C1 segment of cervical spinal cord (tissue), 14 donors: ENCODE measurements at regions not wholly inside any gene's neighbourhood (a gene's known extent, or its start where the extent isn't known, plus 50 kb on each side); places are given as distances from the start of the nearest gene placed in this dataset.
"Not testable (repeated sequence)": the region's sequence is repeated elsewhere in the genome, so short reads cannot be mapped to it uniquely, and the experiment has no call there.

Source experiments
- DNase-seq, 14 donors: peaks; one replicate each; lab custom pipeline; 2025; lab: John Stamatoyannopoulos, UW

DNA sequence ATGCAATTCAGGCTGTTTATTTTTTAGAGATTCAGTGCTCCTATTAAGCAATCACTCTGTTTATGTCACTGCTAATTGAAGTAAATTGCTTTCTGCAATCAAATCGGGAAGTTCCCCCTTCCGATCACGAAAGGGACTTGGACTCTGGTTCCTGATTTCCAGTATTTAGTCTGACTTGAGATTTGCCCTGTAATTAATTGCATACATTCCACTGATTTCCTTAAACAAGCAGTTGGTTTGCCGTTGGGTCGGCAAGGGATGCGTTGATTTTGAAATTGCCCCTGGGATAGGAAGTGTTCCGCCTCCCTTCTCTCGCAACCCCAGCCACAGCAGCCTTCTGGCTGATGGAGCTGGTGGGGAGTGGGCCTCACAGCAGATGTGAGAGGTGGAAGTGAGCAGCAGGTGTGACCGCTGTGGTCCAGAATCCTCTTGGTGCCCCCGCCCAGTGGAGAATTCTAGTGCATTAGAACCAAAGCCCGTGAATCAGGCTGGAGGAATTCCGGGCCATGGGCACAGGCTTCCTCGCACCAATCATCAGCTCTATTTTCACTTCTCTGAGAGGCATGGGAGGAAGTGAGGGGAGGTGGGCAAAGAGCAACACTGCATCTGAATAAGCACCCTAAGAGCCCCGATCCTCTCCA lies 102.5 kb downstream of the SPRY4 start:
- DNase-seq = no peak

DNA sequence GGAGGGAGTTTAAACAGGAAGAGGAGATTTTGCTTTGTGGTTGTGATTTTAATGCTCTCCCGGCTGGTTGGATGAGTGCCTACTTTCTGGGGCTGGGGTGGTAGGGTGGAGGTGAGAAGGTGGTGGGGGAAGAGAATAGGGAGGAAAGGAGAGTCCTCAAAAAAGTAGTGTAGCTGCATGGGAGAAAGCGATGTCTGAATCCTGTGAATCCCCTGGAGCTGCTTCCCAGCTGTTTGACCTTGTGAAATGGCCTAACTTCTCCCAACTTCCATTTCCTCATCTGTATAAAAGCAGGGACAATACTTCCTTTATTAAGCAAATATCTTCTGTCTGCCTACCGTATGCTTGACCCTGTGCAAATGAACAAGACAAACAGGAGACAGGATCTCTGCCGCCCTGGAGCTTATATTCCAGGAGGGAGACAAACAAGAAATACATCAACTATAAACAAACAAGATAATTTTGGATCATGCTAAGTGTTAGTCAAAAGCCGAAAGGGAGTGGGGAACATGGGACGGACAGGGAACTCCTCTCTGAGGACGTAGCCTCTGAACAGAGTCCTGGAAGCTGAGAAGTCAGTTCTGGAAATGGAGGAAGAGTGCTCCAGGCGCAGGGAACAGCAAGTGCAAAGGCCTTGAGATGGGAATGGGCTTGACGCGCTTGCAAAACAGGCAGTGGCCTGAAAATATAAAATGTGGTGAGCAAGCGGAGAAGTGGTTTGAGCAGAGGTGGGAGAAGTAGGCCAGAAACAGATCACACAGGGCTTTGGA lies 103.5 kb downstream of the SPRY4 start:
- DNase-seq = no peak

DNA sequence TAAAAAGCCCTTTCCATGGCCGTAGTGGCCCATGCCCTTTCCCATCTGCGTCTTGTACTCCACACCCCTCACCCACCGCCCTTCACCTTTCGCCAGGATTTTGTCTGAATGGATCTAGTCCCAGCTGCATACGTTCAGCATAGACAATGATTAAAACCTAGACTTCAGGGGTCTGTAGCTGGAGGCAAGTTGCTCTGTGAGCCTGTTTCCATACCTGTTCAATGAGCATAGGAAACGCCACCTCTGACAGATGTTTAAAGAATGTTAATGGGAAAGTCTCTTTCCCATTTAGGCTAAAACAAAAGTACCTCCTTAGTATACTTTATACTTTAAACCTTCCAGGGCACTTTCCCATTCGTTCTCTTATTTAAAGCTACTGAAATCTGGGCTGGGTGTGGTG lies 105.7 kb downstream of the SPRY4 start:
- no peak for DNase-seq

DNA sequence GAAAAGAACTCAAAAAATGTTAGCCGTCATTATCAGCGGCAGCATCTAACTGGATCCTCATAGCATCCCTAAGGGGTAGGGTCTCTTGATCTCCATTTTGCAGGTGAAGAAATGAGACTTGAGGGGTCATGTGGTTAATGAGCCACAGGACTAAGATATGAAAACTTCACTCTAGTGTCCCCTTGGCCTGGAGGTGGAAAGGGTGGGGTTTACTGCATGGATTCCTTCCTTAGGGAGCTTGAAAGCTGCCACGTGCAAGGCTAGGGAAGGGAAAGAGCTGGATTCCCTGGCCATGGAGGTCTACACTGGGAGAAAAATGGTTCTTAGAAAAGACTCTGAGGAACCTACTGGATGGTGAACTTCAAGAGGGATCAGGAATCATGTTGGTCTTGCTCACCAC lies 107.9 kb downstream of the SPRY4 start:
- no peak for DNase-seq

DNA sequence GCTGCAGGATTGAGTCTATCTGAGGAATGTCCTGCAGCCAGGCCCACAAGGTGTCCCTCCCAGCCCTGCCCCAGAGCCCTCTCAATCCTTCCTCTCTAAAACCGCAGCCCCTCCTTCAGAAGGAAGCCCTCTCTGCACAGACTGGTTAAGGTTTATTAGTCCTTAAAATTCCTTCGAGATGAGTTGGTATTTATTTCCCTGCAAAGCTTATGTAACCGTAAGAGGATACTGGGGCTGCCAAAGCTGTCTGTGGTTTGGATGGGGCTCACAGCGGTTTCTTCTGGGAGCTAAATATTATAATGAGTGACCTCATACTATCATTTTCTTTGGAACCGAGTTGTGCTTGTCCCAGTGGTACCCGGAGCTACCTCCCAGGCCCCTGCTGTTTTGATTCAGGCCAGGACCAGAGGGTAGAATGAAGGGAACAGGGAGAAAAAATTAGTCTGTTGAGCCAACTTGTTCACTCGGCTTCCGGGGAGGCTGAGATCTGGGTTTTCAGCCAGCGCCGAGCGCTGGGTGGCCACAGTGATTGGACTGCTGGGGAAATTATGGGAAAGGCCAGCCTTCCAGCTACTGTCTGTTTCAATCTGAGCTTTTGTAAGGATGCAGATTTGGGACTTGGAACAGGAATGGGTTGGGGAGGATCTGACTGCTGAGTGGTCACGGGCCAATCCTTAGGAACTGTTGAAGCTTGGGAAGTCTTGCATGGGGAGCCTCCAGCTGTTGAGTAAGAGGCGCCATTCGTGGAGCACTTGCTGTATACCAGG lies 107.5 kb downstream of the NDFIP1 start:
- peak in 2 of 14 donors; percentile 3 to 25 for DNase-seq

DNA sequence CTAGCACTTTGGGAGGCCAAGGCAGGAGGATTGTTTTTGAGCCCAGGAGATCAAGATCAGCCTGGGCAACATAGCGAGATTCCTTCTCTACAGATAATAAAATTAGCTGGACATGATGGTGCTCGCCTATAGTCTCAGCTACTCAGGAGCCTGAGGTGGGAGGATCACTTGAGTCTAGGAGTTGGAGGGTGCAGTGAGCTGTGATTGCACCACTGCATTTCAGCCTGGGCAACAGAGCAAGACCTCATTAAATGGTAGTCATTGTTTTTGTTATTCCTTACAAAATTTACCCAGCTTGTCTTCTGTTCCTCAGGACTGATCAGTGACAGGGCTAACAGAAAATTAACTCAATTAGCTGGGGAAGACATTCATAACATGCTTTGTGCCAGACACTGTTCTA lies 104.5 kb downstream of the NDFIP1 start:
- DNase-seq = no peak

DNA sequence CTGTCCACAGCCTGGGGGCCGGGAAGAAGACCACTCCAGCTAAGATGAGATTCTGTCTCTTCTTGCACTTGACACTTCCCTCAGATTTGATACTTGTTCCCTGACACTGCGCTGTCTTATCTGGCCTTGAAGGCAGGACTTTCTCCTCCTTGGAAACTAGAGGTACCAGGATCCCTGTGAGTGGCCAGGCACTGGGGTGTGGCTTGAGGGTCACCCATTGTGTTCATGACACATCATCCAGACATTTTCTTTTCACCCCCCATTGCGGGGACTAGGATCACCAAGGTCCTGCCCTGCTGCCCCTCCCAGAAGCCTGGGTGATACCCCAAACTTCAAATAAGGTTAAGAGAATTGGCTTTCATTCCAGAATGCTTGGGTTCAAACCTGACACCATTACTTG lies 103.3 kb downstream of the NDFIP1 start:
- no peak for DNase-seq

DNA sequence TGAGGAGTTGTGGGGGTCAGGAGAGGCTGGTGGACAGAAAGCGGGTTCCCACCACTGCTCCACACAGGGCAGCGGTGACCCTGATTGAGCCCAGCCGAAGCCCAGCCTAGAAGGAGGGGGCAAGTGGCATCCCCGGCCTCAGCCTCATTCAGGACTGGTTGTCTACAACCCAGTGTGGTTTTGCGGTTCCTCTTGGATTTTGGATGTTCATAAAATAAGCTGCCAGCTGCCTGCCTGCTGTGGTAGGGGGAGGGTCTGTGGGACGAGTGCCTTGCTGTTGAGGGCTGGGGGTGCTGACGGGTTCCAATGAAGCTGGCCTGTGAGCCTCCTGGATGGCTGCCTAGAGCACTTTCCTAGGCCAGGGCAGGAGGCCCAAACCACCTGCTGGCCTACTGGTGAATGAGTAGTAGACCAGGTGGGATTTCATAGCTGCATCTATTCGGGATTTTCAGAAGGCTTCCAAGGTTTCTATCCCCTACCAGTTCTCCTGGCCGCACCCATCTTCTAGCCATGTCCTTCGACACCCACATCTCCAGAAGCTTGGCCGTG lies 102.4 kb downstream of the NDFIP1 start:
- no peak for DNase-seq

DNA sequence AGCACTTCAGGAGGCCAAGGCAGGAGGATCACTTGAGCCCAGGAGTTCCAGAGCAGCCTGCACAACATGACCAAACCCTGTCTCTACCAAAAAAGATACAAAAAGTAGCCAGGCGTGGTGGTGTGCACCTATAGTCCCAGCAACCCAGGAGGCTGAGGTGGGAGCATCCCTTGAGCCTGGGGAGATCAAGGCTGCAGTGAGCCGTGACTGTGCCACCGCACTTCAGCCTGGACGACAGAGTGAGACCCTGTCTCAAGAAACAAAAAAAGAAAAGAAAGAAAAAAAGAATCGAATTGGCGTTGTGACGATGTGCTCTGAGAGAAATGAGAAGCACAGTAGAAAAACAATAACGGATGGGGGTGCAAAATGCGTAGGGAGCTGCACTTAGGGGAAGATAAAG lies 101.4 kb downstream of the NDFIP1 start:
- DNase-seq = no peak

DNA sequence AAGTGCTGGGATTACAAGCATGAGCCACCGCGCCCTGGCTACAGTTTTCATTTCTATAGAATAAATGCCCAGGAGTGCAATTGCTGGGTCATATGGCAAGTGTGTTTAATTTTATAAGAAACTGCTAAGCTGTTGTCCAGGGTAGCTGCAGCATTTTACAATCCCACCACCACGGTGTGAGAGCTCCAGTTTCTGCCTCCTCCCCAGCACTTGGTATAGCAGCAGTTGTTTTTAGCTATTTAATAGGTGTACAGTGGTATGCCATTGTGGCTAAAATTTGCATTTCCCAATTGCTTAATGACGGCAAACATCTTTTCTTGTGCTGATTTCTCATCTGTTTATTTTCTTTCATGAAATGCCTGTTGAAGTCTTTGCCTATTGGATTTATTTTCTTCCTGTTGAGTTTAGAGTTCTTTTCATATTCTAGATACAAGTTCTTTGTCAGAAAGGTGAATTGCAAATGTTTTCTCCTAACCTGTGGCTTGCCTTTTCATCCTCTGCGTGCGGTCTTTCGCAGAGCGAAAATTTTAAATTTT lies 100.3 kb downstream of the NDFIP1 start:
- DNase-seq = no peak

DNA sequence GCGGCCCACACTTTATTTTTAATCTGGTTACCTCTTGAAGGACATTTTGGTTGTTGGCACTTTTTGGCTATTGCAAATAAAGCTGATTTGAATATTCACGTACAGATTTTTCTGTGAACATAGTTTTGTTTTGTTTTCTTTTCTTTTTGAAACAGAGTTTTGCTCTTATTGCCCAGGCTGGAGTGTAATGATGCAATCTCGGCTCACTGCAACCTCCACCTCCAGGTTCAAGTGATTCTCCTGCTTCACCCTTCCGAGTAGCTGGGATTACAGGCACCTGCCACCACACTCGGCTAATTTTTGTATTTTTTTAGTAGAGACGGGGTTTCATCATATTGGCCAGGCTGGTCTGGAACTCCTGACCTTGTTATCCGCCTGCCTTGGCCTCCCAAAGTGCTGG lies 99.7 kb downstream of the NDFIP1 start:
- DNase-seq = not testable (repeated sequence)

DNA sequence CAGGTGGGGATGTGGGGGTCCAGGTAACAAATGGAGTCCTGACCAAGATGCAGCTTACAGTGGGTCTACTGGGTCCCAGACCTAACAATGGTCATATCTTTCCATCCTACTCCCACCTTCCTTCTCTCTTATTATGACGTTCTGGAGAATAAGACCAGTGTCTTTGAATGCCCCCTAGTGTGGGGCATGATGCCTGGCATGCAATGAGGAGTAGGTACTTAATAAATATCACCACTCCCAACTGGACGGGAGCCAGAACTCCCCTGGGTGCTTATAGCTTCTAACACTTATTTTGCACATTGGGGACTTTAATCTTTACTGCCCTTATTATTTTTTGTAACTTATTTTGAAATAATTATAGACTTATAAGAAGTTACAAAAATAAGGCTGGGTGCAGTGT lies 98.2 kb downstream of the NDFIP1 start:
- DNase-seq = no peak

DNA sequence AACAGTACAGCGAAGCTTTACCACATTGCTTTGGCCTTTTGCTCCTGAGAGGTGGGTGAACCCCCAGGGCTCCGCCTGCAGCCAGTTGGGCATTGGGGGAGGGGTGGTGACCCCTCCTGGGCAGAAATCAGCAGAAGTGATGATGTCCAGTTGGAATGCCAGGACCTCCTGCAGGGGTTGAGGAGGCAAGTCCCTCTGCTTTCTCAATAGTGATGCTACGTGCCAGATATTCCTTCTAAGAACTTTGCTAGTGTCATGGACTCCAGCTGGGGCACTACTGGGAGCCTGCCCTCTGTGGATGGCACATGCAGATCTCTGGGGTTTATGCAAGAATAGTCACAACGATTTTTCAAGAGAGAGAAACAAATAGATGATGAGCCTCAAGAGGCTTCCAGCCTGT lies 95.6 kb downstream of the NDFIP1 start:
- no peak for DNase-seq
